Endothelial cell (in vitro differentiated cells): ENCODE measurements at regions not wholly inside any gene's neighbourhood (a gene's known extent, or its start where the extent isn't known, plus 50 kb on each side); places are given as distances from the start of the nearest gene placed in this dataset.

Experiments
- DNase-seq: peaks from one replicate; pipeline ENCODE4 v3.0.0; 2021; ENCODE audit warnings: low spot score
- H3K27ac Mint-ChIP-seq: one replicate; pipeline ENCODE4 v1.8.0; 2021; ENCODE audit warnings: mixed read lengths, inconsistent platforms; ENCODE audit not compliant: unreplicated experiment
- H3K27me3 Mint-ChIP-seq: one replicate; pipeline ENCODE4 v1.8.0; 2021; ENCODE audit warnings: mild to moderate bottlenecking, moderate library complexity, mixed read lengths, inconsistent platforms; ENCODE audit not compliant: unreplicated experiment
- H3K36me3 Mint-ChIP-seq: one replicate; pipeline ENCODE4 v1.8.0; 2021; ENCODE audit warnings: mild to moderate bottlenecking, low read depth, mixed read lengths, inconsistent platforms; ENCODE audit not compliant: unreplicated experiment
- H3K4me1 Mint-ChIP-seq: one replicate; pipeline ENCODE4 v1.8.0; 2021; ENCODE audit warnings: mild to moderate bottlenecking, mixed read lengths, inconsistent platforms; ENCODE audit not compliant: unreplicated experiment
- H3K4me3 Mint-ChIP-seq: one replicate; pipeline ENCODE4 v1.8.0; 2021; ENCODE audit warnings: mild to moderate bottlenecking, mixed read lengths, inconsistent platforms; ENCODE audit not compliant: unreplicated experiment
- H3K9me3 Mint-ChIP-seq: one replicate; pipeline ENCODE4 v1.8.0; 2021; ENCODE audit warnings: mixed read lengths, inconsistent platforms; ENCODE audit not compliant: unreplicated experiment
- CTCF ChIP-seq: fragments of 200-600 bp; sonication (generic); IDR thresholded peaks from one replicate; pipeline ENCODE4 v1.5.0; 2021; ENCODE audit warnings: antibody characterized with exemption; ENCODE audit not compliant: unreplicated experiment

DNA sequence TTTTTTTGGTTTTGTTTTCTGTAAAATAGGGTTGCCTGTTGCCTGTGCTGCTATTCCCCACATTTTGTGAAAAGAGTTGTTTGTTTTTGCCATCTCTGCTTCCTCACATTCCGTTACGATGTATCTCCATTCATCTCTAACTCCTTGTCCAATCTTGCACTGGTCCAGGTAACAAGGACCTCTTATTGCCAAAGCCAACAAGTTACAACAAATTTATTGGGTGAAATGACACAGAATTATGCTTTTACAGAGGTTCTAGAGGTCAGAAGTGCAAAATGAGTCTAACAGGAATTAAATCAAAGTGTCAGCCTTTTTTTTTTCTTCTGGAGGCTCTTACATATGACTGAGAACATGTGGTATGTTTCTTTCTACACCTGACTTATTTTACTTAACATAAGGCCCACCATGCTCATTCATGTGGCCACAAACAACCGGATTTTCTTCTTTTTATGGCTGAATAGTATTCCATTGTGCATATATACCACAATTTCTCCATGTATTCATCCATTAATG lies 787.9 kb upstream of the B3GALT2 start:
- Mint-ChIP-seq H3K4me3 (no peak overlapping the region), H3K4me1 (peaks cover 2% of the 10 kb centered on the region), H3K27me3 (no peaks in the 10 kb centered on the region), H3K9me3 (no peaks in the 10 kb centered on the region), H3K27ac (no peak overlapping the region), H3K36me3 (no peaks in the 10 kb centered on the region)
- no peak for TF ChIP-seq CTCF
- no peak for DNase-seq

DNA sequence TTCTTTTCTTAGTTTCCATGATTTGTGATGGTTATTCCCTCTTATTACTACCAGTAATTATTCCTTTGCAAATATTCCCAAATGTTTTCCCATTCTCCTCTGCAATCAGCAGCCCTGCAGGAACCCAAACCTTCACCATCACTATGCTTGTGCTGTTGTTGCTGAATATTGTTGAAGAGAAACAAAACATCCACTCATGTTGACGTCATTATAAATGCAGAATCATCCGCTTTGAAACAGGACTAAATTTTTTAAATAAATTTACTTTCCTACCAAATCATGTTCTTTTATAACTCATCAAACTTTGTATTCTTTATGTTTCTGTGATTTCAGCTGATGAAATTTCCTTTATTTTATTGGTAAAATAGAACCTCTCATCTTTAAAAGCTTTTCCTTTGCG lies 787.0 kb upstream of the B3GALT2 start:
- H3K27me3 Mint-ChIP-seq = no peaks in the 10 kb centered on the region
- no peak overlapping the region for H3K4me3 Mint-ChIP-seq
- peaks cover 2% of the 10 kb centered on the region for H3K4me1 Mint-ChIP-seq
- no peak for DNase-seq
- H3K27ac Mint-ChIP-seq = no peak overlapping the region
- TF ChIP-seq CTCF = no peak
- no peaks in the 10 kb centered on the region for H3K9me3 Mint-ChIP-seq
- H3K36me3 Mint-ChIP-seq = no peaks in the 10 kb centered on the region

DNA sequence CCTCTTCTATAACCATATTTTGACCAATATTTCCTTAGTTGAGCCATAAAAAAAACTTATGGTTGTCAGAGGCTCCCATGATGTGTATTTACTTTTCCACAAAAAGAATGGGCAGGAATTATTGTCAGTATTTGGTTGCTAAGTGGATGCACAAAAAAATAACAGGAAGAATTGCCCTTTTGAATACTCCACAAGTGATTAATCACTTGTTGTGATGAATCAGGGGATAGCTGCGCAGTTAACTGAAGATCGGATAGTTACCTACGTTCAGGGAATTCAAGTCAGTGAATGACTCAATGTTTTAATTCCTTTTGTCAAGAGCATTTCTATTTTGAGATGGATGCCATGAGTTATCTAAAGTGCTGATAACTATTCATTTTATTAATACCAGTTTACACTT lies 785.2 kb upstream of the B3GALT2 start:
- peaks cover 2% of the 10 kb centered on the region for H3K4me1 Mint-ChIP-seq
- no peak for DNase-seq
- H3K36me3 Mint-ChIP-seq = no peaks in the 10 kb centered on the region
- TF ChIP-seq CTCF = no peak
- no peak overlapping the region for H3K27ac Mint-ChIP-seq
- H3K4me3 Mint-ChIP-seq = no peak overlapping the region
- H3K9me3 Mint-ChIP-seq = no peaks in the 10 kb centered on the region
- no peaks in the 10 kb centered on the region for H3K27me3 Mint-ChIP-seq

GRCh38 chr1:193960499-193960898 lies 774.1 kb upstream of the B3GALT2 start:
- H3K27ac Mint-ChIP-seq = no peak overlapping the region
- H3K4me3 Mint-ChIP-seq = no peak overlapping the region
- H3K36me3 Mint-ChIP-seq = no peaks in the 10 kb centered on the region
- TF ChIP-seq CTCF = no peak
- H3K4me1 Mint-ChIP-seq = no peaks in the 10 kb centered on the region
- no peak for DNase-seq
- no peaks in the 10 kb centered on the region for H3K9me3 Mint-ChIP-seq
- H3K27me3 Mint-ChIP-seq = no peaks in the 10 kb centered on the region

GRCh38 chr1:193960040-193960439 lies 773.6 kb upstream of the B3GALT2 start:
- Mint-ChIP-seq H3K36me3 (no peaks in the 10 kb centered on the region), H3K27ac (no peak overlapping the region), H3K4me1 (no peaks in the 10 kb centered on the region), H3K9me3 (no peaks in the 10 kb centered on the region), H3K27me3 (no peaks in the 10 kb centered on the region), H3K4me3 (no peak overlapping the region)
- no peak for DNase-seq
- TF ChIP-seq CTCF = no peak
